H1 (cell line): ENCODE measurements at regions not wholly inside any gene's neighbourhood (a gene's known extent, or its start where the extent isn't known, plus 50 kb on each side); places are given as distances from the start of the nearest gene placed in this dataset.

ENCODE experiments used
- BCL11A ChIP-seq, 2 experiments: IDR thresholded peaks; one replicate each; pipeline ENCODE4 v1.6.1; 2011; ENCODE audit warnings: low read depth in 2 of 2, low read length in 2 of 2, mild to moderate bottlenecking in 2 of 2

GRCh38 chr9:84173961-84174360 lies 166.6 kb downstream of the SLC28A3 start (continued):
- no peak for TF ChIP-seq BCL11A (IDR thresholded peaks at IDR 0.05; ENCODE audit: low read depth in 2 of 2, low read length in 2 of 2)
